CD14-positive monocyte (primary cell): ENCODE measurements at regions not wholly inside any gene's neighbourhood (a gene's known extent, or its start where the extent isn't known, plus 50 kb on each side); places are given as distances from the start of the nearest gene placed in this dataset.

Source experiments
- DNase-seq, 3 donors: peaks; one replicate each; pipeline ENCODE4 v3.0.0-alpha.2; 2011 to 2022
- H2AFZ ChIP-seq: 2 replicates; pipeline ENCODE4 v1.6.0; 2012; ENCODE audit warnings: mild to moderate bottlenecking, low read depth, low read length, inconsistent platforms; ENCODE audit not compliant: insufficient read depth, poor library complexity, severe bottlenecking
- H3K27ac ChIP-seq, 2 donors: 1 replicate in 1 of 2; 2 replicates in 1 of 2; pipeline ENCODE4 v1.5.1; 2012 to 2013; ENCODE audit warnings: low read length in 2 of 2, control low read depth in 1 of 2, inconsistent platforms in 1 of 2, low read depth in 1 of 2, mild to moderate bottlenecking in 1 of 2
- H3K27me3 ChIP-seq, 2 donors: one replicate each; pipeline versions ENCODE4 v1.6.0 to v1.6.1; 2011 to 2013; ENCODE audit warnings: low read length in 2 of 2; ENCODE audit not compliant: control insufficient read depth in 2 of 2, insufficient read depth in 2 of 2
- H3K36me3 ChIP-seq, 2 donors: replicated peaks in 1 of 2; 1 replicate in 1 of 2; 2 replicates in 1 of 2; pipeline versions ENCODE4 v1.5.1 to v1.6.1; 2012 to 2013; ENCODE audit warnings: low read length in 2 of 2, control low read depth in 1 of 2, inconsistent platforms in 1 of 2, mild to moderate bottlenecking in 1 of 2; ENCODE audit not compliant: insufficient read depth in 2 of 2, control insufficient read depth in 1 of 2
- H3K4me1 ChIP-seq, 2 donors: 1 replicate in 1 of 2; 2 replicates in 1 of 2; pipeline versions ENCODE4 v1.5.1 to v1.6.1; 2012 to 2013; ENCODE audit warnings: low read length in 2 of 2, control low read depth in 1 of 2, inconsistent platforms in 1 of 2, mild to moderate bottlenecking in 1 of 2, moderate library complexity in 1 of 2; ENCODE audit not compliant: insufficient read depth in 2 of 2, control insufficient read depth in 1 of 2
- H3K4me2 ChIP-seq: replicated peaks from 2 replicates; pipeline ENCODE3; 2012; ENCODE audit warnings: low read length, moderate library complexity, mild to moderate bottlenecking; ENCODE audit not compliant: poor library complexity, severe bottlenecking; ENCODE audit errors: extremely low read depth
- H3K4me3 ChIP-seq, 3 experiments: fragments of 200-600 bp in 1 of 3; sonication (generic) in 1 of 3; replicated peaks in 1 of 3; 1 replicate in 2 of 3; 2 replicates in 1 of 3; pipeline ENCODE4 v1.5.1; 2011 to 2013; ENCODE audit warnings: low read length in 3 of 3, mild to moderate bottlenecking in 3 of 3, control low read depth in 2 of 3, low read depth in 2 of 3, inconsistent platforms in 1 of 3, moderate library complexity in 1 of 3
- H3K79me2 ChIP-seq: 2 replicates; pipeline ENCODE4 v1.6.0; 2012; ENCODE audit warnings: mild to moderate bottlenecking, control low read depth, inconsistent platforms, low read length, moderate library complexity; ENCODE audit not compliant: insufficient read depth
- H3K9ac ChIP-seq: 2 replicates; pipeline ENCODE4 v1.6.0; 2017; ENCODE audit warnings: low read length, mild to moderate bottlenecking; ENCODE audit not compliant: insufficient read depth, poor library complexity, severe bottlenecking
- H3K9me3 ChIP-seq, 2 donors: replicated peaks in 1 of 2; 1 replicate in 1 of 2; 2 replicates in 1 of 2; pipeline versions ENCODE4 v1.5.1 to v1.6.1; 2012 to 2013; ENCODE audit warnings: low read length in 2 of 2, control low read depth in 1 of 2; ENCODE audit not compliant: control insufficient read depth in 1 of 2, insufficient read depth in 1 of 2
- H4K20me1 ChIP-seq: 2 replicates; pipeline ENCODE4 v1.6.0; 2012; ENCODE audit warnings: mild to moderate bottlenecking, low read length, control low read depth, moderate library complexity; ENCODE audit not compliant: insufficient read depth
- H3K27ac Mint-ChIP-seq, 7 donors: one replicate each; pipeline ENCODE4 v1.8.0; 2020; ENCODE audit warnings: mild to moderate bottlenecking in 7 of 7, mixed read lengths in 7 of 7, moderate library complexity in 6 of 7, inconsistent platforms in 2 of 7
- H3K27me3 Mint-ChIP-seq, 3 donors: one replicate each; pipeline ENCODE4 v1.8.0; 2021 to 2022; ENCODE audit warnings: low read depth in 3 of 3, mild to moderate bottlenecking in 3 of 3, mixed read lengths in 3 of 3, moderate library complexity in 3 of 3, inconsistent platforms in 1 of 3
- H3K36me3 Mint-ChIP-seq, 2 donors: one replicate each; pipeline ENCODE4 v1.8.0; 2020; ENCODE audit warnings: mixed read lengths in 2 of 2, inconsistent platforms in 1 of 2, mild to moderate bottlenecking in 1 of 2
- H3K4me1 Mint-ChIP-seq: one replicate; pipeline ENCODE4 v1.8.0; 2020; ENCODE audit warnings: mild to moderate bottlenecking, mixed read lengths
- H3K4me3 Mint-ChIP-seq, 2 donors: one replicate each; pipeline ENCODE4 v1.8.0; 2020; ENCODE audit warnings: mild to moderate bottlenecking in 2 of 2, mixed read lengths in 2 of 2, moderate library complexity in 1 of 2
- H3K9me3 Mint-ChIP-seq, 7 donors: one replicate each; pipeline ENCODE4 v1.8.0; 2020 to 2022; ENCODE audit warnings: mixed read lengths in 7 of 7, mild to moderate bottlenecking in 6 of 7, moderate library complexity in 6 of 7, inconsistent platforms in 2 of 7
- WGBS: methylation state at CpG from one replicate; pipeline ENCODE4 v1.1.5; 2013; ENCODE audit warnings: missing lambda C conversion rate; ENCODE audit not compliant: insufficient coverage; 5-methylcytosine and 5-hydroxymethylcytosine counted together
- intact Hi-C, 2 donors: fragments of 100-400 bp; cut with micrococcal nuclease; formaldehyde crosslinking; loops; one replicate each; pipeline versions ENCODE4 v1.15.0 to v1.15.1; 2023
- TF ChIP-seq, protein P1 (sequence below): fragments of 200-600 bp; IDR thresholded peaks from one replicate; pipeline ENCODE4 v1.8.0; 2022; ENCODE audit warnings: antibody characterized with exemption, mild to moderate bottlenecking

DNA sequence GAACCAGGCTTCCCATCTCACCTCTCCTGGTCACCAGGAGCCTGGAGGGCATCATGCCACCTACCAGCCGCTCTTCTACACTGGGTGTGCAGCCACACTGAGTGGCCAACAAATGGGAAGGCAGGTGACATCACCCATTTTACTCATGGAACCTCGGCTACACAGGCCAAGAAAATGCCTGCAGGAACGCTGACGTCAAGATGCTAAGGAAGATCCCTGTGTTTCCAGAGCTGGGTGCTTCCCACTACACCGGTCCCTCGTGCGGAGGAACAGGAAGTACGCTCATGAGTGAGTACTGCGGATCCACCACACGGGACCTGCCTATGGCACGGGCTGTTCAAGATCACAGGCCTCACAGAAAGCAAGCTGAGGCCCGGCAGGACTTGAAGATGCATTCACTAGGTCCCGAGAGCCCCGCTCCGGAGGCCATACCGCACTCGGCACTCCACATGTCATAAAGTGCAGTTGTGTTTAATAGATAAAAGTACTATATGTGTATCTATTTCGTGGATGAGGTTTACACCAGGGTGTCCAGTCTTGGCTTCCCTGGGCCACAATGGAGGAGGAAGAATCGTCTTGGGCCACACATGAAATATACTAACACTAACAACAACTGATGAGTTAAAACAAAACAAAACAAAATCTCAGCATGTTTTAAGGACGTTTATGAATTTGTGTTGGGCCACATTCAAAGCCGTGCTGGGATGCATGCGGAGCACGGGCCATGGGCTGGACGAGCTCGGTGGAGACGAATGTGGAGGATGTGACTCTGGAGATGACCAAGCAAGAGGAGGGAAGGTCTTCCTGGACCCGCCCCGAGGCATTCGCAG lies 257.9 kb downstream of the THBS2 start:
- no peak overlapping the region for H3K27ac ChIP-seq
- H3K36me3 Mint-ChIP-seq = no peaks in the 10 kb centered on the region
- no peaks in the 10 kb centered on the region for H4K20me1 ChIP-seq
- no peaks in the 10 kb centered on the region for H3K4me1 ChIP-seq
- H3K9me3 Mint-ChIP-seq = peaks cover 0 to 3% (median 2%) of the 10 kb centered on the region in 7 donors
- H3K9ac ChIP-seq = no peak overlapping the region
- H3K4me3 Mint-ChIP-seq = no peak overlapping the region
- H3K4me1 Mint-ChIP-seq = no peaks in the 10 kb centered on the region
- intact Hi-C loops = no loop called here
- no peaks in the 10 kb centered on the region for H3K36me3 ChIP-seq
- peak overlapping the region in 1 of 7 donors; percentile 72 for H3K27ac Mint-ChIP-seq
- H3K27me3 Mint-ChIP-seq = peaks cover 0 to 1% (median 0%) of the 10 kb centered on the region in 3 donors
- H3K27me3 ChIP-seq = no peaks in the 10 kb centered on the region
- H2AFZ ChIP-seq = no peak overlapping the region
- no peaks in the 10 kb centered on the region for H3K9me3 ChIP-seq
- no peak overlapping the region for H3K4me2 ChIP-seq
- H3K79me2 ChIP-seq = no peaks in the 10 kb centered on the region
- TF ChIP-seq, protein P1, sequence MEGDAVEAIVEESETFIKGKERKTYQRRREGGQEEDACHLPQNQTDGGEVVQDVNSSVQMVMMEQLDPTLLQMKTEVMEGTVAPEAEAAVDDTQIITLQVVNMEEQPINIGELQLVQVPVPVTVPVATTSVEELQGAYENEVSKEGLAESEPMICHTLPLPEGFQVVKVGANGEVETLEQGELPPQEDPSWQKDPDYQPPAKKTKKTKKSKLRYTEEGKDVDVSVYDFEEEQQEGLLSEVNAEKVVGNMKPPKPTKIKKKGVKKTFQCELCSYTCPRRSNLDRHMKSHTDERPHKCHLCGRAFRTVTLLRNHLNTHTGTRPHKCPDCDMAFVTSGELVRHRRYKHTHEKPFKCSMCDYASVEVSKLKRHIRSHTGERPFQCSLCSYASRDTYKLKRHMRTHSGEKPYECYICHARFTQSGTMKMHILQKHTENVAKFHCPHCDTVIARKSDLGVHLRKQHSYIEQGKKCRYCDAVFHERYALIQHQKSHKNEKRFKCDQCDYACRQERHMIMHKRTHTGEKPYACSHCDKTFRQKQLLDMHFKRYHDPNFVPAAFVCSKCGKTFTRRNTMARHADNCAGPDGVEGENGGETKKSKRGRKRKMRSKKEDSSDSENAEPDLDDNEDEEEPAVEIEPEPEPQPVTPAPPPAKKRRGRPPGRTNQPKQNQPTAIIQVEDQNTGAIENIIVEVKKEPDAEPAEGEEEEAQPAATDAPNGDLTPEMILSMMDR = no peak
- 96% methylated on average over 21 of the region's 29 CpGs for WGBS
- no peak for DNase-seq
- H3K4me3 ChIP-seq = no peak overlapping the region

- Histone ChIP-seq H3K4me3 (no peak overlapping the region), H3K36me3 (no peaks in the 10 kb centered on the region), H3K4me1 (no peaks in the 10 kb centered on the region), H3K9ac (no peak overlapping the region), H2AFZ (no peak overlapping the region), H3K4me2 (no peak overlapping the region), H3K79me2 (no peaks in the 10 kb centered on the region), H3K27ac (no peak overlapping the region), H4K20me1 (no peaks in the 10 kb centered on the region), H3K9me3 (no peaks in the 10 kb centered on the region), H3K27me3 (no peaks in the 10 kb centered on the region)
- peaks cover 0 to 3% (median 1%) of the 10 kb centered on the region in 7 donors for H3K9me3 Mint-ChIP-seq
- H3K27ac Mint-ChIP-seq = peak overlapping the region in 1 of 7 donors; percentile 72
- no peak for DNase-seq
- TF ChIP-seq, protein P1 = no peak
- no peaks in the 10 kb centered on the region for H3K36me3 Mint-ChIP-seq
- intact Hi-C loops = no loop called here
- 100% methylated on average over 3 of the region's 5 CpGs for WGBS
- no peaks in the 10 kb centered on the region for H3K4me1 Mint-ChIP-seq
- H3K4me3 Mint-ChIP-seq = no peak overlapping the region
- peaks cover 0 to 1% (median 0%) of the 10 kb centered on the region in 3 donors for H3K27me3 Mint-ChIP-seq
Measured at GRCh38 chr6:168994956-168995355, 258.7 kb downstream of the THBS2 start.
